Fibroblast of the aortic adventitia (primary cell): ENCODE measurements at regions not wholly inside any gene's neighbourhood (a gene's known extent, or its start where the extent isn't known, plus 50 kb on each side); places are given as distances from the start of the nearest gene placed in this dataset.

ENCODE experiments used
- DNase-seq: peaks from one replicate; pipeline ENCODE4 v3.0.0-alpha.2; 2010; ENCODE audit warnings: low read depth
- H3K4me3 ChIP-seq: 2 replicates; pipeline ENCODE4 v1.5.1; 2011; ENCODE audit warnings: low read depth, mild to moderate bottlenecking, control low read depth, low read length, moderate library complexity
- TF ChIP-seq, protein P1 (sequence below): IDR thresholded peaks from 2 replicates; pipeline ENCODE4 v1.5.1; 2011; ENCODE audit warnings: mild to moderate bottlenecking, low read length, control low read depth, inconsistent platforms; ENCODE audit not compliant: insufficient read depth

DNA sequence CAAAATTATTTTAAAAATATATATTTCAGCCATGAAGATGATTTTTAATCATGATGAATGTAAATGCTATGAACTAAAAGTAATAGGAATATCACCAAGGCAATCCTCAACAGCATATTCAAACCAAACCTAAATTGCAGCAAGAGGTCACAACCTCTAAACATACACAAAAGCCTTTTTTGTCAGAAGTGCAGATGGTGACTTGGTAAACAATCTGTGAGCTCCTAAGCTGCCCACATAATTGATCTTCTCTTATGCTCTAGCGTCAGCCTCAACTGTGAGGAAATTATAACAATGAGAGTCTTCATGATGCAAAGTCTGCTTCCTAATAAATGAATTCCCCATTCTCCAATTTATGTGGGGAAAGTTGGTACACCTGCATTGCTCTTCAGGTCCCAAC lies 113.2 kb downstream of the TSN start:
- no peak overlapping the region for H3K4me3 ChIP-seq
- no peak for DNase-seq
- TF ChIP-seq, protein P1, sequence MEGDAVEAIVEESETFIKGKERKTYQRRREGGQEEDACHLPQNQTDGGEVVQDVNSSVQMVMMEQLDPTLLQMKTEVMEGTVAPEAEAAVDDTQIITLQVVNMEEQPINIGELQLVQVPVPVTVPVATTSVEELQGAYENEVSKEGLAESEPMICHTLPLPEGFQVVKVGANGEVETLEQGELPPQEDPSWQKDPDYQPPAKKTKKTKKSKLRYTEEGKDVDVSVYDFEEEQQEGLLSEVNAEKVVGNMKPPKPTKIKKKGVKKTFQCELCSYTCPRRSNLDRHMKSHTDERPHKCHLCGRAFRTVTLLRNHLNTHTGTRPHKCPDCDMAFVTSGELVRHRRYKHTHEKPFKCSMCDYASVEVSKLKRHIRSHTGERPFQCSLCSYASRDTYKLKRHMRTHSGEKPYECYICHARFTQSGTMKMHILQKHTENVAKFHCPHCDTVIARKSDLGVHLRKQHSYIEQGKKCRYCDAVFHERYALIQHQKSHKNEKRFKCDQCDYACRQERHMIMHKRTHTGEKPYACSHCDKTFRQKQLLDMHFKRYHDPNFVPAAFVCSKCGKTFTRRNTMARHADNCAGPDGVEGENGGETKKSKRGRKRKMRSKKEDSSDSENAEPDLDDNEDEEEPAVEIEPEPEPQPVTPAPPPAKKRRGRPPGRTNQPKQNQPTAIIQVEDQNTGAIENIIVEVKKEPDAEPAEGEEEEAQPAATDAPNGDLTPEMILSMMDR: no peak

DNA sequence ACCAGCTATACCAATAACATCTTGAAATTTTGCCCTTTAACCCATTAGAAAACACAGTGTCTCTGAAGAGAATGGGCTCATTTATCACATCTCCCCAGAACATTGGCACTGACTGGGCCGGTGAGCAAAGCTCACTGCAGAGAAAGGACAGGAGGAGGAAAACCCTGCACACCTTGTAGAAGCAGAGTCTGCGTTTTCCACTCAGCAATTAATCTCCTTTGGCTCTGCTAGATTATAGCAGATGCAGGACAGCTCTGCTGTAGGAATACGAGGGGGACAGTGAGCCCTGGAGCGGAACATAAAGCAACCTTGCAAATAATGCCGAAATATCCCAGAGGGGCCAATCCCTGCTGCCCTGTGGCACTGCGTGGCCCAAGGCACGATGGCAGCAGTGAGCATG lies 113.9 kb downstream of the TSN start:
- DNase-seq: no peak

DNA sequence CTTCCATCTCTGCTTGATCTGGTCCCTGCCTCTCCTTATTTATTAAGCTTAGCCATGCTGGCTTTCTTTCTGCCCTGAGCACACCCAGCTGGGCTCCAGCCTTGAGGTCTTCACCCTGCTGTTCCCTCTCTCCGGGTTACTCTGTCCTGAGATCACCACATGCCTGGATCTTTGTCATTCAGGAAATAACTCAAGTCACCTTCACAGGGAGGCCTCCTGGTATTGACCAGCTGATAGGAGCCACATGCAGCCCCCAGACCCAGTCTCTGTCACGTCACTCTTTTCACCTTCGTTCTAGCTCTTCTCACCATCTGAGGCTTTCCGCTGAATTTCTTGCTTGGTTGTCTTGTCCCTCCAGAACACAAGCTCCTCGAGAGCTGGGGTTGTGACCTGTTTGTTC lies 114.4 kb downstream of the TSN start:
- no peak for DNase-seq
- TF ChIP-seq, protein P1: no peak
- H3K4me3 ChIP-seq: no peak overlapping the region

More for the DNA sequence above, 113.9 kb downstream of the TSN start:
- TF ChIP-seq, protein P1: no peak
- H3K4me3 ChIP-seq: no peak overlapping the region

DNA sequence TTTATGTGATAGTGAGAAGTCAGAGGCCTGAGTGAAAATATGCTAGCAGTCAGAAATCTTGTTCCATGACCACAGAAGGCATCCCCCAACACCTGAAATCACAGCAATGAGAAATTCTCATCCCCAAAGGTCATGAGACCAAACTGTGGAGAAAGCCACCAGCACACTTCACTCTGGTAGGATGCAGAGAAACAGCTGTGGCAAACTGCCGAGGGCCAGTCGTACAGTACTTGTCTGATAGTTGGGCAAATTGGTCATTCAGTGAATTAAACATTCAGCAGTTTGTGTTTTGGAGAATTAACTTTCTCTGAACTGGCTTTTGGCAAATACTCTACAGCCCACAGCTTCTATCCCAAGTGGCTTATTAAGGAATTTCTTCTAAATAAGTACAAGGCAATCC lies 117.2 kb downstream of the TSN start:
- DNase-seq: no peak
- TF ChIP-seq, protein P1: no peak
- H3K4me3 ChIP-seq: no peak overlapping the region

DNA sequence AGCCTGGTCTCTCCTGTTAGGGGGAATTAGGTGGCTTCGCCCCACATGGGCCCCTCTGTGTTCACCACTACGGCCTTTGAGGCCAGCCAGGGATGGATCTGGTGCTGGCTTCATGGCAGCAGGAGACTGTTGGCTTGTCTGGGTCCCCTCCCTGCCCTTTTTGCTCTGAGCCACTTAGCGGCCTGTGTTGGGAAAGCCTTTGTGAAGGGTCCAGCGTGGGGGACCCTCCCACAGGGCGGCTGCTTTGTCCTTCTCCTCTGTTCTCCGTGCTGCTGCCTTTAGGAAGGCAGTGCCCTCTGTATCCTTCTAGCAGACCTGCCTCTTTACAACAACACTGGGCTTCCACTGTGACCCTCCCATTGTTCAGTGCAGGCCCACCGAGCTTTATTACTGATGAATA lies 118.4 kb downstream of the TSN start:
- DNase-seq: no peak
- no peak overlapping the region for H3K4me3 ChIP-seq
- TF ChIP-seq, protein P1: no peak

DNA sequence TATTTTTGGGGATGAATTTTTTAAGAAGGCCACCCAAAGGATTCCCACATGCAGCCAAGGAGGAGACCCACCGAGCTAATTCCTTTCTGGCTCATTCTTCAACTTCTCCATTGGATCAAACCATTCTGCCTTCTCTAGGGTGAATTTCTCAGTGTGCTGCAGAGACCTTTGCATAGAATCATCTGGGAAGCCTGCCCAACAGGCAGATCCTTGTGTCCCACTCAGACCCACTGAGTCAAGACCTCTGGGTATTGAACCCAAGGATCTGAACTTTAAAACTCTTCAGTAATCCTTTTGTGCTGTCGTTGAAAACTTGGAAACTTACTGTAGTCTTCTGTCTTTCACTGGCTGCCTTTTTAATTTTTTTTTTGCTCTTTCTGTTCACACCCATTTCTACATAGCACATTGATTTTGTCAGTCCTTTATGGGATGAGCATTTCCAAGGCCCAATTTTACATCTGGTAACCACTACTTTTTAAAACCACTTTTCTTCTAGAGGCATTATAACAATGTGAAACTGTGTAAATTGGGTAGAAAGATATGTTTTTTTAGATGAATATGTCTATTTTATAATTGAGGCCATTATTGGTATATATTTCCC lies 120.2 kb downstream of the TSN start:
- DNase-seq: no peak
- TF ChIP-seq, protein P1: no peak

DNA sequence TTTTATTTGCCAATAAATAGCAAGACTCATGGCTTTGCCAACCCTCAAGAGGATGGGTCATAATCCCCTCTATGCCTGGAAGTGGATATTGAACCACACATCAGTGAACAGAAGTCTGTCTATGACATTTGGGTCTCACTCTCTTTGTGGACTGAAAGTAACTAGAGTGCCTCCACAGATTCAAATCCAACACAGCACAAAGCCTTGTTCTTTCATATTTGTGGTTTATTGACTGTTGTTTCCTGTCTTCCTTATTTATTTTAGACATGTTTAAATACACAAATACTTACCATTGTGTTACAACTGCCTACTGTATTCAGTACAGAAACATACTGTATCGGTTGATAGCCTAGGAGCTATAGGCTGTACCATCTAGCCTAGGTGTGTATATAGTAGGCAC lies 121.9 kb downstream of the TSN start:
- TF ChIP-seq, protein P1: no peak
- no peak for DNase-seq
- H3K4me3 ChIP-seq: no peak overlapping the region

More for the DNA sequence above, 120.2 kb downstream of the TSN start:
- H3K4me3 ChIP-seq: no peak overlapping the region
